HEK293 (cell line): ENCODE measurements at regions not wholly inside any gene's neighbourhood (a gene's known extent, or its start where the extent isn't known, plus 50 kb on each side); places are given as distances from the start of the nearest gene placed in this dataset.

Source experiments
- CTCF ChIP-seq: fragments of 450-650 bp; formaldehyde crosslinking; IDR thresholded peaks from 2 replicates; pipeline ENCODE4 v1.5.1; 2016; ENCODE audit warnings: missing biosample characterization, missing genetic modification characterization
- MYNN ChIP-seq: fragments of 450-650 bp; formaldehyde crosslinking; IDR thresholded peaks from 2 replicates; pipeline ENCODE4 v1.5.1; 2016; ENCODE audit warnings: missing biosample characterization, missing genetic modification characterization, borderline replicate concordance

DNA sequence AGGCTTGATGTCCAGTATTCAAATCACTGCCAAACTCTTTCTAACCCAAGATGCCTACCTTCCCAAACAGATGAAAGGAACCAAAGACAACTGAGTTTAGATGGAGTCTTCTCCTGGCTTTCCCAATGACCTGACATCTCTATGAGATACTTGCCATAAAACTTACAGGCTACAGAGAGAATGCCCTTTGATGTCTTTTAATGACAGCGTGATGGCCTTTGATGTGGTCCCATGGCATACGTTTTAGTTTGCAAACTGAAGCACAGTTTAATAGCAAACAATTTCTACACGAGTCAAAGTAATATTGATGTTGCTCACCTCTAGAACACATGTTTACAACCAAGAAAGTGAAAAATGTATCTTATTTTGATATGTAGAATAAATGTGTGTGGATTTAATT lies 73.2 kb downstream of the ZIC4 start:
- TF ChIP-seq MYNN (no peak), CTCF (tag by site-specific recombination) (no peak)
